K562 (cell line): ENCODE measurements at regions not wholly inside any gene's neighbourhood (a gene's known extent, or its start where the extent isn't known, plus 50 kb on each side); places are given as distances from the start of the nearest gene placed in this dataset.

ENCODE experiments used
- ATAC-seq: fragments of 200-7000 bp; cut with Tn5 transposase; 3 replicates; pipeline ENCODE4 v1.9.1; 2020; ENCODE audit warnings: moderate library complexity
- BruUV-seq: library from RNA; stranded (reverse); fragments of 400-500 nt; replicated peaks from 2 replicates; lab custom pipeline; 2021; lab: Mats Ljungman, UMichigan
- CTCF ChIA-PET: fragments of 300-600 bp; formaldehyde crosslinking; extraction: SDS; loops from one replicate; lab custom pipeline; 2021; ENCODE audit warnings: low intra/inter-chr PET ratio; lab: Yijun Ruan, JAX
- POLR2A ChIA-PET: fragments of 300-600, 350-650 bp; sonication (Branson Sonifier 250); formaldehyde crosslinking; extraction: SDS; loops from one replicate; lab custom pipeline; 2021; ENCODE audit warnings: antibody characterized with exemption, inconsistent platforms; lab: Yijun Ruan, JAX
- DNase-seq, 4 experiments: peaks; one replicate each; pipeline versions ENCODE4 v3.0.0 to v3.0.0-alpha.2; 2011 to 2018; ENCODE audit warnings: low spot score in 3 of 4, mixed read lengths in 3 of 4; ENCODE audit errors: extremely low read depth in 1 of 4
- FAIRE-seq: peaks from 2 replicates; lab custom pipeline; 2011; peaks lifted over from hg19 to GRCh38; lab: Jason Lieb, UNC
- H2AFZ ChIP-seq: 2 replicates; pipeline ENCODE4 v1.6.0; 2011; ENCODE audit warnings: low read depth, low read length, control low read depth, inconsistent platforms
- H3K27ac ChIP-seq: fragments of 200-600 bp; 3 replicates; pipeline ENCODE4 v1.8.0; 2011; ENCODE audit warnings: low read depth, mild to moderate bottlenecking, control low read depth, inconsistent platforms, low read length, moderate library complexity, mixed read lengths; ENCODE audit errors: extremely low read depth
- H3K27me3 ChIP-seq, 2 experiments: fragments of 300-600 bp in 1 of 2; 2 replicates in 1 of 2; 3 replicates in 1 of 2; pipeline versions ENCODE4 v1.6.0 to v1.8.0; 2011; ENCODE audit warnings: inconsistent platforms in 2 of 2, low read length in 2 of 2, mild to moderate bottlenecking in 1 of 2, mixed read lengths in 1 of 2, moderate library complexity in 1 of 2; ENCODE audit not compliant: control insufficient read depth in 2 of 2, insufficient read depth in 2 of 2
- H3K36me3 ChIP-seq: fragments of 300-600 bp; 3 replicates; pipeline ENCODE4 v1.8.0; 2011; ENCODE audit warnings: mild to moderate bottlenecking, low read length, inconsistent platforms; ENCODE audit not compliant: control insufficient read depth, insufficient read depth
- H3K4me1 ChIP-seq, 2 experiments: fragments of 200-600 bp in 1 of 2; replicated peaks in 1 of 2; 2 replicates in 1 of 2; 3 replicates in 1 of 2; pipeline versions ENCODE4 v1.5.1 to v1.8.0; 2011; ENCODE audit warnings: inconsistent platforms in 2 of 2, low read length in 2 of 2, mild to moderate bottlenecking in 1 of 2, mixed read lengths in 1 of 2, moderate library complexity in 1 of 2; ENCODE audit not compliant: control insufficient read depth in 2 of 2, insufficient read depth in 2 of 2
- H3K4me2 ChIP-seq: 2 replicates; pipeline ENCODE4 v1.6.1; 2011; ENCODE audit warnings: low read length, control low read depth, inconsistent platforms, mixed read lengths; ENCODE audit not compliant: insufficient read depth
- H3K4me3 ChIP-seq: fragments of 200-600 bp; sonication (generic), shearing (Covaris generic); 2 replicates; pipeline ENCODE4 v1.5.1; 2016; ENCODE audit warnings: control low read depth, inconsistent platforms
- H3K79me2 ChIP-seq: fragments of 200-600 bp; 3 replicates; pipeline ENCODE4 v1.8.0; 2011; ENCODE audit warnings: low read length, inconsistent platforms; ENCODE audit not compliant: control insufficient read depth, insufficient read depth
- H3K9ac ChIP-seq, 2 experiments: 2 replicates each; pipeline versions ENCODE4 v1.6.0 to v1.6.1; 2011; ENCODE audit warnings: low read depth in 2 of 2, low read length in 2 of 2, control low read depth in 1 of 2, inconsistent platforms in 1 of 2, mild to moderate bottlenecking in 1 of 2, mixed read lengths in 1 of 2; ENCODE audit not compliant: insufficient read depth in 1 of 2
- H3K9me1 ChIP-seq: one replicate; pipeline ENCODE4 v1.6.0; 2011; ENCODE audit warnings: inconsistent platforms, mild to moderate bottlenecking, low read length, moderate library complexity; ENCODE audit not compliant: control insufficient read depth, insufficient read depth
- H3K9me3 ChIP-seq: replicated peaks from 2 replicates; pipeline ENCODE4 v1.5.1; 2011; ENCODE audit warnings: low read depth, low read length, inconsistent platforms; ENCODE audit not compliant: control insufficient read depth, insufficient read depth
- H4K20me1 ChIP-seq: replicated peaks from 2 replicates; pipeline ENCODE4 v1.6.1; 2011; ENCODE audit warnings: low read length, inconsistent platforms, mixed read lengths; ENCODE audit not compliant: control insufficient read depth, insufficient read depth
- BHLHE40 ChIP-seq: IDR thresholded peaks from 2 replicates; pipeline ENCODE4 v1.6.1; 2011; ENCODE audit warnings: low read length, improper control_type of control experiment
- JUN ChIP-seq, 2 experiments: sonication (generic) in 1 of 2; formaldehyde crosslinking in 1 of 2; IDR thresholded peaks; 2 replicates each; pipeline versions ENCODE4 v1.6.1 to v1.8.0; 2012 to 2022; ENCODE audit warnings: borderline replicate concordance in 2 of 2, mild to moderate bottlenecking in 2 of 2, improper control_type of control experiment in 1 of 2, low read depth in 1 of 2, low read length in 1 of 2, missing genetic modification reagents in 1 of 2
- KDM2B ChIP-seq: fragments of 250-450 bp; sonication (Bioruptor Pico); IDR thresholded peaks from 2 replicates; pipeline ENCODE4 v1.8.0; 2021; ENCODE audit warnings: mild to moderate bottlenecking, moderate library complexity
- OTX1 ChIP-seq: fragments of 450-650 bp; formaldehyde crosslinking; IDR thresholded peaks from 2 replicates; pipeline ENCODE4 v1.4.0; 2022; ENCODE audit warnings: mild to moderate bottlenecking
- PCBP2 ChIP-seq: fragments of 200-400 bp; formaldehyde crosslinking; IDR thresholded peaks from 2 replicates; pipeline ENCODE4 v1.6.1; 2018; ENCODE audit warnings: low read length, low read depth, mild to moderate bottlenecking, moderate library complexity; ENCODE audit not compliant: poor library complexity, severe bottlenecking
- PHF8 ChIP-seq: fragments of 200-600 bp; sonication (generic); IDR thresholded peaks from 2 replicates; pipeline ENCODE4 v1.6.1; 2012; ENCODE audit warnings: mixed run types, mild to moderate bottlenecking, inconsistent platforms, low read length, moderate library complexity, borderline replicate concordance
- POLR2G ChIP-seq: fragments of 200-400 bp; formaldehyde crosslinking; IDR thresholded peaks from 2 replicates; pipeline ENCODE4 v1.6.1; 2017; ENCODE audit warnings: low read depth, mild to moderate bottlenecking, antibody characterized with exemption, low read length, moderate library complexity
- USF2 ChIP-seq: sonication (generic); formaldehyde crosslinking; IDR thresholded peaks from 2 replicates; pipeline ENCODE4 v1.5.0; 2020; ENCODE audit warnings: missing genetic modification reagents
- ZBTB17 ChIP-seq: fragments of 450-650 bp; formaldehyde crosslinking; IDR thresholded peaks from 2 replicates; pipeline ENCODE4 v1.4.0; 2020; ENCODE audit warnings: mild to moderate bottlenecking
- ZNF197 ChIP-seq: fragments of 200-800 bp; sonication (Bioruptor generic); IDR thresholded peaks from 2 replicates; pipeline ENCODE4 v1.6.1; 2016; ENCODE audit warnings: low read depth, missing genetic modification characterization, missing compliant biosample characterization
- ZNF224 ChIP-seq: sonication (generic); formaldehyde crosslinking; IDR thresholded peaks from 2 replicates; pipeline ENCODE4 v1.8.0; 2022; ENCODE audit warnings: mild to moderate bottlenecking, missing genetic modification reagents
- ZNF280B ChIP-seq: fragments of 250-450 bp; sonication (Bioruptor Pico); IDR thresholded peaks from 2 replicates; pipeline ENCODE4 v1.5.1; 2021; ENCODE audit warnings: mild to moderate bottlenecking
- ZNF584 ChIP-seq: fragments of 200-800 bp; sonication (Bioruptor generic); IDR thresholded peaks from 2 replicates; pipeline ENCODE4 v1.6.1; 2016; ENCODE audit warnings: low read depth, mild to moderate bottlenecking, missing genetic modification characterization, missing compliant biosample characterization
- ZNF609 ChIP-seq: sonication (generic); formaldehyde crosslinking; IDR thresholded peaks from 2 replicates; pipeline ENCODE4 v1.8.1; 2023; ENCODE audit warnings: missing genetic modification reagents, mild to moderate bottlenecking, borderline replicate concordance
- WGBS: fragments of 100-300 bp; shearing (Covaris generic); methylation state at CpG from one replicate; pipeline ENCODE4 v1.1.6; 2016; ENCODE audit warnings: low coverage, mixed read lengths; ENCODE audit not compliant: insufficient coverage; ENCODE audit errors: missing lambda C conversion rate; 5-methylcytosine and 5-hydroxymethylcytosine counted together
- in situ Hi-C: fragments of 300-500 bp; cut with MboI; formaldehyde crosslinking; loops from 4 replicates; pipeline ENCODE4 v1.15.0; 2018; ENCODE audit warnings: inconsistent platforms, mixed read lengths
- intact Hi-C: fragments of 100-400 bp; cut with micrococcal nuclease; formaldehyde crosslinking; loops from 2 replicates; pipeline ENCODE4 v1.14.2; 2022

GRCh38 chr17:5700745-5701144 is 116.4 kb upstream of the NLRP1 start:
- H3K9ac ChIP-seq = no peak overlapping the region
- H3K4me2 ChIP-seq = no peak overlapping the region
- WGBS = 0% methylated on average over 1 of the region's 2 CpGs
- intact Hi-C loops = no loop called here
- H3K79me2 ChIP-seq = no peaks in the 10 kb centered on the region
- H3K9me1 ChIP-seq = no peaks in the 10 kb centered on the region
- ATAC-seq = no peak
- no peaks in the 10 kb centered on the region; a peak in 1 of 5 replicates for H3K27me3 ChIP-seq
- H3K9me3 ChIP-seq = no peaks in the 10 kb centered on the region
- ChIA-PET CTCF (no interaction called here), POLR2A (no interaction called here)
- H4K20me1 ChIP-seq = no peaks in the 10 kb centered on the region
- no peak for FAIRE-seq
- BruUV-seq = no TSS peak
- H3K4me1 ChIP-seq = no peaks in the 10 kb centered on the region
- in situ Hi-C loops = loop anchor here (25.0 kb wide), 1 partner anchor 712 kb away; no protein-coding TSS in a partner anchor
- H3K4me3 ChIP-seq = no peak overlapping the region
- no peaks in the 10 kb centered on the region for H3K36me3 ChIP-seq
- H2AFZ ChIP-seq = no peak overlapping the region
- no peak for DNase-seq
- no peak overlapping the region for H3K27ac ChIP-seq
- TF ChIP-seq USF2 (no peak), ZNF280B (CRISPR knock-in tag) (no peak), PHF8 (no peak), ZNF197 (CRISPR knock-in tag) (no peak), PCBP2 (no peak), ZBTB17 (CRISPR knock-in tag) (no peak), JUN (IDR thresholded peaks at IDR 0.05; ENCODE audit: borderline replicate concordance, low read depth, low read length) (no peak), JUN (CRISPR knock-in tag; IDR thresholded peaks at IDR 0.05; ENCODE audit: borderline replicate concordance) (no peak), POLR2G (no peak), KDM2B (CRISPR knock-in tag) (no peak), ZNF609 (CRISPR knock-in tag) (no peak), BHLHE40 (no peak), OTX1 (CRISPR knock-in tag) (no peak), ZNF224 (no peak), ZNF584 (CRISPR knock-in tag) (no peak)
